Sigmoid colon (tissue), 4 donors: ENCODE measurements at regions not wholly inside any gene's neighbourhood (a gene's known extent, or its start where the extent isn't known, plus 50 kb on each side); places are given as distances from the start of the nearest gene placed in this dataset.

Experiments
- CTCF ChIP-seq, 4 experiments: fragments of 450-650 bp in 3 of 4; fragments of 200-600 bp in 1 of 4; IDR thresholded peaks; one replicate each; pipeline ENCODE4 v1.5.1; 2016 to 2019; ENCODE audit warnings: antibody characterized with exemption in 4 of 4, mild to moderate bottlenecking in 3 of 4, moderate library complexity in 2 of 4
- POLR2A ChIP-seq, 2 donors: fragments of 450-650 bp; IDR thresholded peaks; one replicate each; pipeline ENCODE4 v1.6.1; 2016; ENCODE audit warnings: antibody characterized with exemption in 2 of 2, mild to moderate bottlenecking in 2 of 2, moderate library complexity in 2 of 2
- POLR2AphosphoS5 ChIP-seq, 4 donors: sonication (generic); formaldehyde crosslinking; IDR thresholded peaks; one replicate each; pipeline ENCODE4 v1.6.1; 2017; ENCODE audit warnings: antibody characterized with exemption in 4 of 4

- no peak for TF ChIP-seq CTCF (IDR thresholded peaks at IDR 0.05)
- TF ChIP-seq POLR2A (IDR thresholded peaks at IDR 0.05), result no peak
- TF ChIP-seq POLR2AphosphoS5 (IDR thresholded peaks at IDR 0.05), result no peak
Observed at GRCh38 chr5:101676646-101677045, 619.4 kb downstream of the SLCO4C1 start.
